Esophagus muscularis mucosa (tissue), 4 donors: ENCODE measurements at regions not wholly inside any gene's neighbourhood (a gene's known extent, or its start where the extent isn't known, plus 50 kb on each side); places are given as distances from the start of the nearest gene placed in this dataset.

Source experiments
- DNase-seq: peaks from one replicate; pipeline ENCODE4 v3.0.0-alpha.2; 2017; ENCODE audit errors: extremely low spot score
- H3K27ac ChIP-seq, 4 donors: fragments of 200-600 bp; sonication (generic); replicated peaks in 1 of 4; 1 replicate in 3 of 4; 2 replicates in 1 of 4; pipeline ENCODE4 v1.5.1; 2016 to 2019; ENCODE audit warnings: mild to moderate bottlenecking in 1 of 4
- H3K27me3 ChIP-seq, 4 donors: fragments of 200-600 bp; sonication (generic); one replicate each; pipeline versions ENCODE4 v1.5.1 to v1.6.0; 2016 to 2019
- H3K36me3 ChIP-seq, 4 donors: fragments of 200-600 bp; sonication (generic); one replicate each; pipeline ENCODE4 v1.5.1; 2016 to 2019
- H3K4me1 ChIP-seq, 4 donors: fragments of 200-600 bp; sonication (generic); one replicate each; pipeline ENCODE4 v1.5.1; 2016 to 2019
- H3K4me3 ChIP-seq, 4 donors: fragments of 200-600 bp; sonication (generic); 1 replicate in 2 of 4; 2 replicates in 2 of 4; pipeline ENCODE4 v1.5.1; 2016 to 2019; ENCODE audit warnings: mild to moderate bottlenecking in 4 of 4, moderate library complexity in 1 of 4
- H3K9me3 ChIP-seq, 4 donors: fragments of 200-600 bp; sonication (generic); 1 replicate in 3 of 4; 2 replicates in 1 of 4; pipeline ENCODE4 v1.5.1; 2016 to 2019
- CTCF ChIP-seq, 3 experiments: fragments of 200-600 bp in 2 of 3; fragments of 450-650 bp in 1 of 3; sonication (generic) in 2 of 3; IDR thresholded peaks; one replicate each; pipeline ENCODE4 v1.5.1; 2017 to 2019; ENCODE audit warnings: antibody characterized with exemption in 3 of 3, mild to moderate bottlenecking in 2 of 3, moderate library complexity in 1 of 3
- EP300 ChIP-seq: sonication (generic); formaldehyde crosslinking; IDR thresholded peaks from one replicate; pipeline ENCODE4 v1.6.1; 2017; ENCODE audit warnings: antibody characterized with exemption
- POLR2A ChIP-seq: fragments of 450-650 bp; IDR thresholded peaks from one replicate; pipeline ENCODE4 v1.6.1; 2017; ENCODE audit warnings: antibody characterized with exemption, moderate library complexity, mild to moderate bottlenecking, low read depth
- POLR2AphosphoS5 ChIP-seq, 2 donors: sonication (generic); formaldehyde crosslinking; IDR thresholded peaks; one replicate each; pipeline ENCODE4 v1.6.1; 2017; ENCODE audit warnings: antibody characterized with exemption in 2 of 2
- WGBS: methylation state at CpG from one replicate; pipeline ENCODE4 v1.1.5; 2018; 5-methylcytosine and 5-hydroxymethylcytosine counted together
- intact Hi-C: fragments of 100-400 bp; cut with DNase I; formaldehyde crosslinking; loops from one replicate; pipeline ENCODE4 v1.15.1; 2023

- intact Hi-C loops = no loop called here
- WGBS = 79% methylated on average over 18 of the region's 18 CpGs
- no peaks in the 10 kb centered on the region for H3K9me3 ChIP-seq
Measured at GRCh38 chr22:48181263-48181955, 1419.0 kb downstream of the TBC1D22A start.

GRCh38 chr22:48180631-48181030 is 1418.2 kb downstream of the TBC1D22A start:
- 84% methylated on average over 2 of the region's 4 CpGs for WGBS
- DNase-seq = no peak
- Histone ChIP-seq H3K27ac (no peak overlapping the region), H3K36me3 (no peaks in the 10 kb centered on the region), H3K9me3 (no peaks in the 10 kb centered on the region), H3K4me1 (no peaks in the 10 kb centered on the region), H3K4me3 (no peak overlapping the region), H3K27me3 (peaks cover 0 to 13% (median 0%) of the 10 kb centered on the region in 4 donors)
- TF ChIP-seq POLR2A (no peak), CTCF (IDR thresholded peaks at IDR 0.05) (no peak), EP300 (no peak), POLR2AphosphoS5 (IDR thresholded peaks at IDR 0.05) (no peak)
- intact Hi-C loops = no loop called here

More at GRCh38 chr22:48181263-48181955, 1419.0 kb downstream of the TBC1D22A start:
- Histone ChIP-seq H3K4me3 (no peak overlapping the region), H3K27ac (no peak overlapping the region), H3K4me1 (no peaks in the 10 kb centered on the region), H3K27me3 (peaks cover 0 to 10% (median 0%) of the 10 kb centered on the region in 4 donors), H3K36me3 (no peaks in the 10 kb centered on the region)
- DNase-seq = no peak
- TF ChIP-seq CTCF (IDR thresholded peaks at IDR 0.05) (no peak), POLR2AphosphoS5 (IDR thresholded peaks at IDR 0.05) (no peak), POLR2A (no peak), EP300 (no peak)

GRCh38 chr22:48179571-48180546 is 1417.4 kb downstream of the TBC1D22A start:
- Histone ChIP-seq H3K27me3 (peaks cover 0 to 21% (median 0%) of the 10 kb centered on the region in 4 donors), H3K4me1 (no peaks in the 10 kb centered on the region), H3K4me3 (no peak overlapping the region), H3K36me3 (no peaks in the 10 kb centered on the region), H3K9me3 (no peaks in the 10 kb centered on the region), H3K27ac (no peak overlapping the region)
- TF ChIP-seq CTCF (IDR thresholded peaks at IDR 0.05) = no peak
- no peak for TF ChIP-seq POLR2AphosphoS5 (IDR thresholded peaks at IDR 0.05)
- no peak for TF ChIP-seq POLR2A
- no peak for TF ChIP-seq EP300
- DNase-seq = no peak
- intact Hi-C loops = no loop called here
- WGBS = 72% methylated on average over 15 of the region's 15 CpGs

- DNase-seq = no peak
- no peak for TF ChIP-seq CTCF (IDR thresholded peaks at IDR 0.05)
- WGBS = 86% methylated on average over 7 of the region's 7 CpGs
Measured at GRCh38 chr22:48178536-48178935, 1416.1 kb downstream of the TBC1D22A start.

More at GRCh38 chr22:48178536-48178935, 1416.1 kb downstream of the TBC1D22A start:
- intact Hi-C loops = no loop called here
- Histone ChIP-seq H3K9me3 (no peaks in the 10 kb centered on the region), H3K36me3 (no peaks in the 10 kb centered on the region), H3K27ac (no peak overlapping the region), H3K27me3 (peaks cover 0 to 32% (median 0%) of the 10 kb centered on the region in 4 donors), H3K4me1 (no peaks in the 10 kb centered on the region), H3K4me3 (no peak overlapping the region)
